ENCODE measurements at regions not wholly inside any gene's neighbourhood (a gene's known extent, or its start where the extent isn't known, plus 50 kb on each side); places are given as distances from the start of the nearest gene placed in this dataset.

DNA sequence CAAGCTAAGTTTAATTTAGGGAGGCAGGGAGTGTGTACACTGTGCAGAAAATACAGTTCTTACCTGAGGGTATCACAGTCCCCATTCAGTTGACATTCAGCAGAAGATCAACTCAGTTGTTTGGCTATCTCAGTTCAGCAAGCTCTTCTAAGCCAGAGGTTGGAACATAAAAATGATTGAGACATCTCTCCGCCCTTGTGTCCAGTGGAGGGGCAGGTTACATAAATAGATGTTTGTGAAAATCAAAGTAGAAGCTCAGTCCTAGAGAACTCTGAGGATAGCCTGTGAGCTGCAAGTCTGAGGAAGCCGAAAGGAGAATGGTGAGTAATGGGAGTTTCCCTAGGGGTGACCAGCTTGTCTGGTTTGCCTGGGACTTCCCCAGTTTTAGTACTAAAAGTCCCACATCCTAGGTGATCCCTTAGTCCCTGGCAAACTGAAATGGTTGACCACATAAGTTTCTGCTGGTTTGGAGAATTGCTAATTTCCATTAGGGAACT lies 251.4 kb upstream of the ATP2B1 start:
- TF ChIP-seq, protein P1, sequence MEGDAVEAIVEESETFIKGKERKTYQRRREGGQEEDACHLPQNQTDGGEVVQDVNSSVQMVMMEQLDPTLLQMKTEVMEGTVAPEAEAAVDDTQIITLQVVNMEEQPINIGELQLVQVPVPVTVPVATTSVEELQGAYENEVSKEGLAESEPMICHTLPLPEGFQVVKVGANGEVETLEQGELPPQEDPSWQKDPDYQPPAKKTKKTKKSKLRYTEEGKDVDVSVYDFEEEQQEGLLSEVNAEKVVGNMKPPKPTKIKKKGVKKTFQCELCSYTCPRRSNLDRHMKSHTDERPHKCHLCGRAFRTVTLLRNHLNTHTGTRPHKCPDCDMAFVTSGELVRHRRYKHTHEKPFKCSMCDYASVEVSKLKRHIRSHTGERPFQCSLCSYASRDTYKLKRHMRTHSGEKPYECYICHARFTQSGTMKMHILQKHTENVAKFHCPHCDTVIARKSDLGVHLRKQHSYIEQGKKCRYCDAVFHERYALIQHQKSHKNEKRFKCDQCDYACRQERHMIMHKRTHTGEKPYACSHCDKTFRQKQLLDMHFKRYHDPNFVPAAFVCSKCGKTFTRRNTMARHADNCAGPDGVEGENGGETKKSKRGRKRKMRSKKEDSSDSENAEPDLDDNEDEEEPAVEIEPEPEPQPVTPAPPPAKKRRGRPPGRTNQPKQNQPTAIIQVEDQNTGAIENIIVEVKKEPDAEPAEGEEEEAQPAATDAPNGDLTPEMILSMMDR (IDR thresholded peaks at IDR 0.05; ENCODE audit: insufficient read depth, low read depth, low read length, missing control alignments) = no peak
- H3K4me3 ChIP-seq (ENCODE audit: low read depth, low read length) = peak overlapping the region; percentile 47
- DNase-seq (ENCODE audit: low read depth) = peak; percentile 86

DNA sequence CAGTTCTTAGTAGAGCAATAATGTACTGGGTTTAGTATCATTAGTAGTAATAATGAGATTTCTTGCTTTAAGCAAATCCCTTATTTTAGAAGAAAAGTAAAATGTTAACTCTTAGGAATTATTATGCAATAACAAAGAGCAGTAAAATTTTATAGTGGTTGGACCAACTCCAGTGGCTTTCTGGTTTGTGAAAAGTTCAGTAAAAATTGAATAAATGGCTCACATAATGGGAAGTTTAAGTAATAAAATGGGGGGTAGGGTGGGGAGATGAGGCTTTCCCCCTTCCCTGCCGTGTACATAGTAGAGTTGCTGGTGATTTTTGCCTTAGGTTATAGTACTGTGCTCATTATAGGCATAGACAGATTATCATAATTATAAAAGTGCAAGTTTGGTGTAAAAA lies 250.5 kb upstream of the ATP2B1 start:
- peak overlapping the region; percentile 47 for H3K4me3 ChIP-seq (ENCODE audit: low read depth, low read length)
- TF ChIP-seq, protein P1 (IDR thresholded peaks at IDR 0.05; ENCODE audit: insufficient read depth, low read depth, low read length, missing control alignments) = no peak
- DNase-seq (ENCODE audit: low read depth) = no peak

DNA sequence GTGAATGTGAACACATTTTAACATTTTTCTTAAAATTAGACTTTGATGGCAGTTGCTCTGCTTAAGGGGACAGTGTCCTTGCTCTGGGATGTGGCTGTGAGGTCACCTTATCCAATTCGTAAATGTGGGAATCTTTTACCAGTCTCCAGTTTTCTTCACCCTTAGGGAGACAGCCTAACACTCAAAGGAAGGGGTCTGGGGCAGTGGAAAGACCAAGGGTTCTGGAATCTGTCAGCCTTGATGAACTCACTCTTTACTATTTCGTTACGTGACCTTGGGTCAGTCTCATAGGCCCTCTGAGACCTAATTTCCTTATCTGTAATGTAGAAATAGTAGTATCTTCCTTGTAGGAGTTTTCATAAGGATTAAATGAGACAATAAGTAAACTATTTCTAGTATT lies 245.6 kb upstream of the ATP2B1 start:
- no peak overlapping the region for H3K4me3 ChIP-seq (ENCODE audit: low read depth, low read length)
- no peak for DNase-seq (ENCODE audit: low read depth)
- TF ChIP-seq, protein P1 (IDR thresholded peaks at IDR 0.05; ENCODE audit: insufficient read depth, low read depth, low read length, missing control alignments) = no peak

DNA sequence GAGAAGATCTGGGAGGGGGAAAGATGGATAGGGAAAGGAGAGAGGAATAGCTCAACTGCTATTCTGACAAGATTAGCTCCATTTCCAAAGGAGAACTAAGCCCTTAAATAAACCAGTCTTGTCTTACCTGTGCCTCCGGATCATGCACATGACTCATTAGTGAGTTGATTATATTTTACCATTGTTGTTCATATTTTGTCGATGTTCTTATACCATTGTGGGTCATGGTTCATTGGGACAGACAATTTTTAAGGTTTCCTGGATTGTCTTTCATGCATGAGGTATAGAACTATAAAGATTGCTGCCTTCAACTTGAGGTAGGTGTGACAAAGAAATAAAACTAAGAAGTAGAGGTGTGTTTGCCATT lies 243.0 kb upstream of the ATP2B1 start:
- no peak overlapping the region for H3K4me3 ChIP-seq (ENCODE audit: low read depth, low read length)
- TF ChIP-seq, protein P1 (IDR thresholded peaks at IDR 0.05; ENCODE audit: insufficient read depth, low read depth, low read length, missing control alignments) = no peak
- DNase-seq (ENCODE audit: low read depth) = no peak

DNA sequence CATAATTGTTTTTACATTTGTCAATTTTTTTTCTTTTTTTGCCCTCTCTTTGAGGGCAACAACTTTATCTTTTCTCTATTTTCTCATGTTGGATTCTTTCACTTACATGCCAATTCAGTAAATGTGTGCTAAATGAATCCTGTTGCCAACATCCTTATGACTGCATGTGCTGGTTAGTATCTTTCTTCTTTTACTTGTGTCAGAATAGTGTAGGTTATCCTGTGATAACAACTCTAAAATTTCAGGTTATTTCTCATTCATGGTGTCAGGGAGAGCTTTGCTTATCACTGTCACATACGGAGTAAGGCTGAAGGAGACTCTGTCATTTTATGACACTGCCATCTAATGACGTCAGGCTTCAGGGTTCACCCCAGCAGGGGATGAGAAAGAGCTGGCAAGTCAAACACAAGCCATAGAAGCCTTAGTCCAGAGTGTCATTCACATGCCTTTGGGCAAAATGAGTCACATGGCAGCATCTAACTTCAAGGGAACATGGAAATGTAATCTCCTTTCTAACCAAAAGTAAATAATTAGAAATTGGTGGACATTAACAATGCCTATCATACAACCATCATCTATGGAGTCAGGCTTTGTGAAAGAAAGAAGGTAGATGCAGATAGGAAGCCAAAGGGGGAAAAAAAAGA lies 242.5 kb upstream of the ATP2B1 start:
- DNase-seq (ENCODE audit: low read depth) = peak; percentile 26
- TF ChIP-seq, protein P1 (IDR thresholded peaks at IDR 0.05; ENCODE audit: insufficient read depth, low read depth, low read length, missing control alignments) = no peak
- no peak overlapping the region for H3K4me3 ChIP-seq (ENCODE audit: low read depth, low read length)

DNA sequence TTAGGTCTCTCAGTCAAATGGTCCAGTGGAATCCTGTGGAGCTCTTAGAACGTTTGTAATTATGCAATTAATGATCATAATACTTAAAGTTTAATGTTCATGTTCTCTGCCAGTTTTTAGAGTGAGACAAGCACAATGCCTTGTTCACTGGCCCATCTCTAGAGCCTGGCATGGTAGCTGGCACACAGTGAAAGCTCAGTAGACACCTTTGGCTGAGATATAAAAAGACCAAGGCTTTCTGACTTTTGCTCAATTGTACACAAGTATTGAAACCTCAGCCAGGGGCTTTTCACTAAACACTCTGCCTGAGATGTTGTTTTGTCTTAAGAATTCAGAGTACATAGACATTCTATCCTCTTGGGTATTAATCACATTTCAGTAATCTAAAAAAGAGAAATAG lies 241.8 kb upstream of the ATP2B1 start:
- TF ChIP-seq, protein P1 (IDR thresholded peaks at IDR 0.05; ENCODE audit: insufficient read depth, low read depth, low read length, missing control alignments) = no peak
- peak; percentile 65 for DNase-seq (ENCODE audit: low read depth)
- H3K4me3 ChIP-seq (ENCODE audit: low read depth, low read length) = peak overlapping the region; percentile 48
